ENCODE measurements at regions not wholly inside any gene's neighbourhood (a gene's known extent, or its start where the extent isn't known, plus 50 kb on each side); places are given as distances from the start of the nearest gene placed in this dataset.

GRCh38 chr20:11324990-11325389 is 592.7 kb upstream of the BTBD3 start:
- Histone ChIP-seq H2BK120ac (ENCODE audit: low read depth, low read length) (no peak overlapping the region), H3K36me3 (replicated peaks in 1 of 2; ENCODE audit: control insufficient read depth in 2 of 2, insufficient read depth in 2 of 2, low read length in 2 of 2) (no peaks in the 10 kb centered on the region), H3K4me2 (ENCODE audit: insufficient read depth, low read length, poor library complexity, severe bottlenecking) (no peak overlapping the region), H3K9me3 (replicated peaks in 1 of 2; ENCODE audit: control insufficient read depth in 2 of 2, insufficient read depth in 1 of 2, low read depth in 1 of 2, low read length in 2 of 2) (peaks cover 4 to 14% of the 10 kb centered on the region in 2 donors), H2AFZ (ENCODE audit: low read length) (no peak overlapping the region), H4K8ac (ENCODE audit: low read depth, low read length) (no peak overlapping the region), H3K79me1 (ENCODE audit: low read depth, low read length) (no peaks in the 10 kb centered on the region), H2BK12ac (ENCODE audit: low read length) (no peak overlapping the region), H3K27ac (replicated peaks; ENCODE audit: low read length) (no peak overlapping the region), H3K18ac (ENCODE audit: low read length) (no peak overlapping the region), H4K91ac (ENCODE audit: low read depth, low read length, poor library complexity) (no peak overlapping the region), H3K4me3 (ENCODE audit: low read length in 2 of 2) (no peak overlapping the region), H3K14ac (ENCODE audit: low read length) (no peak overlapping the region), H3K4ac (ENCODE audit: low read length) (no peak overlapping the region), H2BK5ac (ENCODE audit: low read length) (no peak overlapping the region), H3K23ac (ENCODE audit: low read depth, low read length, poor library complexity) (no peak overlapping the region), H3K4me1 (ENCODE audit: control insufficient read depth in 2 of 2, insufficient read depth in 1 of 2, low read depth in 1 of 2, low read length in 2 of 2) (peaks cover 0 to 2% of the 10 kb centered on the region in 2 donors), H3K27me3 (ENCODE audit: control insufficient read depth in 3 of 3, insufficient read depth in 3 of 3, low read depth in 1 of 3, low read length in 3 of 3) (no peaks in the 10 kb centered on the region), H2BK15ac (ENCODE audit: low read length) (no peak overlapping the region), H2AK5ac (ENCODE audit: low read depth, low read length) (no peak overlapping the region), H3K9ac (ENCODE audit: low read depth, low read length, poor library complexity) (no peak overlapping the region)
- DNase-seq (ENCODE audit: low spot score), result no peak
- no CpG with 5 or more reads among the region's 4 CpGs for WGBS, 2 donors (ENCODE audit: extremely low coverage in 2 of 2, insufficient read length in 2 of 2, insufficient replicate concordance in 1 of 2)

- H2BK15ac ChIP-seq (ENCODE audit: low read length), result no peak overlapping the region
- no peak overlapping the region for H3K18ac ChIP-seq (ENCODE audit: low read length)
- WGBS, 2 donors (ENCODE audit: extremely low coverage in 2 of 2, insufficient read length in 2 of 2, insufficient replicate concordance in 1 of 2), result no CpG with 5 or more reads among the region's 8 CpGs
- no peak overlapping the region for H4K8ac ChIP-seq (ENCODE audit: low read depth, low read length)
- no peak overlapping the region for H3K4me3 ChIP-seq (ENCODE audit: low read length in 2 of 2)
- no peak overlapping the region for H4K91ac ChIP-seq (ENCODE audit: low read depth, low read length, poor library complexity)
- H3K27me3 ChIP-seq (ENCODE audit: control insufficient read depth in 3 of 3, insufficient read depth in 3 of 3, low read depth in 1 of 3, low read length in 3 of 3), result no peaks in the 10 kb centered on the region
- H3K79me1 ChIP-seq (ENCODE audit: low read depth, low read length), result no peaks in the 10 kb centered on the region
- H3K9ac ChIP-seq (ENCODE audit: low read depth, low read length, poor library complexity), result no peak overlapping the region
- no peak overlapping the region for H2AK5ac ChIP-seq (ENCODE audit: low read depth, low read length)
- H3K4me1 ChIP-seq (ENCODE audit: control insufficient read depth in 2 of 2, insufficient read depth in 1 of 2, low read depth in 1 of 2, low read length in 2 of 2), result peaks cover 0 to 2% of the 10 kb centered on the region in 2 donors
- H3K9me3 ChIP-seq (replicated peaks in 1 of 2; ENCODE audit: control insufficient read depth in 2 of 2, insufficient read depth in 1 of 2, low read depth in 1 of 2, low read length in 2 of 2), result no peaks in the 10 kb centered on the region
- no peak overlapping the region for H2BK5ac ChIP-seq (ENCODE audit: low read length)
- H3K4ac ChIP-seq (ENCODE audit: low read length), result no peak overlapping the region
- H2BK12ac ChIP-seq (ENCODE audit: low read length), result no peak overlapping the region
- no peak overlapping the region for H3K4me2 ChIP-seq (ENCODE audit: insufficient read depth, low read length, poor library complexity, severe bottlenecking)
- H2BK120ac ChIP-seq (ENCODE audit: low read depth, low read length), result no peak overlapping the region
- no peak overlapping the region for H3K14ac ChIP-seq (ENCODE audit: low read length)
- H3K23ac ChIP-seq (ENCODE audit: low read depth, low read length, poor library complexity), result no peak overlapping the region
- H3K36me3 ChIP-seq (replicated peaks in 1 of 2; ENCODE audit: control insufficient read depth in 2 of 2, insufficient read depth in 2 of 2, low read length in 2 of 2), result no peaks in the 10 kb centered on the region
- DNase-seq (ENCODE audit: low spot score), result no peak
- H2AFZ ChIP-seq (ENCODE audit: low read length), result no peak overlapping the region
- H3K27ac ChIP-seq (replicated peaks; ENCODE audit: low read length), result no peak overlapping the region
Observed at GRCh38 chr20:11328839-11329238, 588.9 kb upstream of the BTBD3 start.

GRCh38 chr20:11329271-11329670 is 588.4 kb upstream of the BTBD3 start:
- no peaks in the 10 kb centered on the region for H3K36me3 ChIP-seq (replicated peaks in 1 of 2; ENCODE audit: control insufficient read depth in 2 of 2, insufficient read depth in 2 of 2, low read length in 2 of 2)
- DNase-seq (ENCODE audit: low spot score), result no peak
- H2AFZ ChIP-seq (ENCODE audit: low read length), result no peak overlapping the region

GRCh38 chr20:11331096-11331495 is 586.6 kb upstream of the BTBD3 start:
- Histone ChIP-seq H2BK15ac (ENCODE audit: low read length) (no peak overlapping the region), H3K4me2 (ENCODE audit: insufficient read depth, low read length, poor library complexity, severe bottlenecking) (no peak overlapping the region), H2BK5ac (ENCODE audit: low read length) (no peak overlapping the region), H2AFZ (ENCODE audit: low read length) (no peak overlapping the region), H3K18ac (ENCODE audit: low read length) (no peak overlapping the region), H3K79me1 (ENCODE audit: low read depth, low read length) (no peaks in the 10 kb centered on the region), H4K8ac (ENCODE audit: low read depth, low read length) (no peak overlapping the region), H3K9ac (ENCODE audit: low read depth, low read length, poor library complexity) (no peak overlapping the region), H3K27ac (replicated peaks; ENCODE audit: low read length) (no peak overlapping the region), H3K36me3 (replicated peaks in 1 of 2; ENCODE audit: control insufficient read depth in 2 of 2, insufficient read depth in 2 of 2, low read length in 2 of 2) (no peaks in the 10 kb centered on the region), H3K4ac (ENCODE audit: low read length) (no peak overlapping the region), H2BK12ac (ENCODE audit: low read length) (no peak overlapping the region), H2BK120ac (ENCODE audit: low read depth, low read length) (no peak overlapping the region), H3K27me3 (ENCODE audit: control insufficient read depth in 3 of 3, insufficient read depth in 3 of 3, low read depth in 1 of 3, low read length in 3 of 3) (no peaks in the 10 kb centered on the region), H2AK5ac (ENCODE audit: low read depth, low read length) (no peak overlapping the region), H3K9me3 (replicated peaks in 1 of 2; ENCODE audit: control insufficient read depth in 2 of 2, insufficient read depth in 1 of 2, low read depth in 1 of 2, low read length in 2 of 2) (no peaks in the 10 kb centered on the region), H3K14ac (ENCODE audit: low read length) (no peak overlapping the region), H3K4me3 (ENCODE audit: low read length in 2 of 2) (no peak overlapping the region), H4K91ac (ENCODE audit: low read depth, low read length, poor library complexity) (no peak overlapping the region), H3K4me1 (ENCODE audit: control insufficient read depth in 2 of 2, insufficient read depth in 1 of 2, low read depth in 1 of 2, low read length in 2 of 2) (peaks cover 4 to 7% of the 10 kb centered on the region in 2 donors), H3K23ac (ENCODE audit: low read depth, low read length, poor library complexity) (no peak overlapping the region)
- no CpG with 5 or more reads among the region's 2 CpGs for WGBS, 2 donors (ENCODE audit: extremely low coverage in 2 of 2, insufficient read length in 2 of 2, insufficient replicate concordance in 1 of 2)
- no peak for DNase-seq (ENCODE audit: low spot score)

More at GRCh38 chr20:11329271-11329670, 588.4 kb upstream of the BTBD3 start:
- no CpG with 5 or more reads among the region's 1 CpG for WGBS, 2 donors (ENCODE audit: extremely low coverage in 2 of 2, insufficient read length in 2 of 2, insufficient replicate concordance in 1 of 2)
- Histone ChIP-seq H3K27me3 (ENCODE audit: control insufficient read depth in 3 of 3, insufficient read depth in 3 of 3, low read depth in 1 of 3, low read length in 3 of 3) (no peaks in the 10 kb centered on the region), H2AK5ac (ENCODE audit: low read depth, low read length) (no peak overlapping the region), H2BK5ac (ENCODE audit: low read length) (no peak overlapping the region), H3K23ac (ENCODE audit: low read depth, low read length, poor library complexity) (no peak overlapping the region), H3K4me2 (ENCODE audit: insufficient read depth, low read length, poor library complexity, severe bottlenecking) (no peak overlapping the region), H3K14ac (ENCODE audit: low read length) (no peak overlapping the region), H2BK12ac (ENCODE audit: low read length) (no peak overlapping the region), H4K91ac (ENCODE audit: low read depth, low read length, poor library complexity) (no peak overlapping the region), H3K18ac (ENCODE audit: low read length) (no peak overlapping the region), H3K4ac (ENCODE audit: low read length) (no peak overlapping the region), H3K9ac (ENCODE audit: low read depth, low read length, poor library complexity) (no peak overlapping the region), H3K4me3 (ENCODE audit: low read length in 2 of 2) (no peak overlapping the region), H3K27ac (replicated peaks; ENCODE audit: low read length) (no peak overlapping the region), H3K4me1 (ENCODE audit: control insufficient read depth in 2 of 2, insufficient read depth in 1 of 2, low read depth in 1 of 2, low read length in 2 of 2) (peaks cover 0 to 2% of the 10 kb centered on the region in 2 donors), H2BK15ac (ENCODE audit: low read length) (no peak overlapping the region), H3K9me3 (replicated peaks in 1 of 2; ENCODE audit: control insufficient read depth in 2 of 2, insufficient read depth in 1 of 2, low read depth in 1 of 2, low read length in 2 of 2) (no peaks in the 10 kb centered on the region), H4K8ac (ENCODE audit: low read depth, low read length) (no peak overlapping the region), H3K79me1 (ENCODE audit: low read depth, low read length) (no peaks in the 10 kb centered on the region), H2BK120ac (ENCODE audit: low read depth, low read length) (no peak overlapping the region)

Measured in neuronal stem cell (in vitro differentiated cells).